ENCODE measurements at regions not wholly inside any gene's neighbourhood (a gene's known extent, or its start where the extent isn't known, plus 50 kb on each side); places are given as distances from the start of the nearest gene placed in this dataset.

DNA sequence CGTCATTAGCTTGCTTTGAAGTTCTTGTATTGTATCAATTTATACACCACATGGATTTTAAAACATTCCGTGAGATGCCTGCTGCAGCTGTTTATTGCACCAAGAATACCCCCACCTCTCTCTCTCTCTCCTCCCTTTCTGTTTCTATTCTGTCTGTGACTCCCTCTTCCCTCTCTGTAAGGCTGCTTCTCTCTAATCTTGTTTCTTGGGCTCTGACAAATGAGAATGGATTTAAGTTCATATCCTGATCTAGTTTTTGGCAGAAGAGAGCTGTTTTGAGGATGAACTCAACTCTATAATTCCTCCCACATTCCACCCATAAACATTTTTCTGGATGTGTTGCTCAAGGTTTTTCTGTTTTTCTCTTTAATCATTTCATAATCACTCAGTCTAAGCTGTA, 144.3 kb upstream of the FRY start:
- Histone ChIP-seq H3K9ac (ENCODE audit: control insufficient read depth, extremely low read depth, insufficient read depth, low read length) (no peak overlapping the region), H3K27ac (ENCODE audit: control insufficient read depth, insufficient read depth, low read length) (no peak overlapping the region)

DNA sequence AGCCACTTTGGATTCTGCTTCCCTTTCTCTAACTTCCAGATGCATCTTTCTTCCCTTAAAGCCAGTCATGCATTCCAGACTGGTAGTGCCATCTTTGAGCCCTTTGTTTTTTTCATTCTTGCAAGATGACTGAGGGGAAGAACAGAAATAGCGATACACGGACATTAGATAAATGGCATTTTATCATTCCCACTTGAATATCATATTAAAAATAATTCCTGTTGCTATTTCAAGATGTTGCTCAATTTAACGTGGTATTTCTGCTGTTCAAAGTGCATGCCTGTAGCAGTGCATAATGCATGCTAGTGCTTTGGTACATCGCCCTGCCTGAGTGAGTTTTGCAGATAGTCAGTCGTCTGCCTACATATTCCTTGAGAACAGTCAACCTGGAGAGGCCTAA, 140.6 kb upstream of the FRY start:
- no peaks in the 10 kb centered on the region for H3K36me3 ChIP-seq (ENCODE audit: control insufficient read depth in 2 of 2, extremely low read depth in 1 of 2, insufficient read depth in 2 of 2, low read length in 2 of 2)
- H2AFZ ChIP-seq (ENCODE audit: control insufficient read depth, low read length) = no peak overlapping the region
- no peaks in the 10 kb centered on the region for H3K9me3 ChIP-seq (ENCODE audit: control insufficient read depth, low read depth, low read length)
- FAIRE-seq (no peak), DNase-seq (ENCODE audit: low read depth, low spot score) (no peak)
- H3K4me3 ChIP-seq (ENCODE audit: control insufficient read depth in 2 of 3, extremely low read depth in 1 of 3, insufficient read depth in 2 of 3, low read depth in 1 of 3, low read length in 3 of 3) = no peak overlapping the region
- no peak overlapping the region for H3K9ac ChIP-seq (ENCODE audit: control insufficient read depth, extremely low read depth, insufficient read depth, low read length)
- no peak overlapping the region for H3K27ac ChIP-seq (ENCODE audit: control insufficient read depth, insufficient read depth, low read length)
- H3K4me2 ChIP-seq (ENCODE audit: control insufficient read depth, extremely low read depth, insufficient read depth, low read depth, low read length) = no peak overlapping the region
- TF ChIP-seq, protein P1, sequence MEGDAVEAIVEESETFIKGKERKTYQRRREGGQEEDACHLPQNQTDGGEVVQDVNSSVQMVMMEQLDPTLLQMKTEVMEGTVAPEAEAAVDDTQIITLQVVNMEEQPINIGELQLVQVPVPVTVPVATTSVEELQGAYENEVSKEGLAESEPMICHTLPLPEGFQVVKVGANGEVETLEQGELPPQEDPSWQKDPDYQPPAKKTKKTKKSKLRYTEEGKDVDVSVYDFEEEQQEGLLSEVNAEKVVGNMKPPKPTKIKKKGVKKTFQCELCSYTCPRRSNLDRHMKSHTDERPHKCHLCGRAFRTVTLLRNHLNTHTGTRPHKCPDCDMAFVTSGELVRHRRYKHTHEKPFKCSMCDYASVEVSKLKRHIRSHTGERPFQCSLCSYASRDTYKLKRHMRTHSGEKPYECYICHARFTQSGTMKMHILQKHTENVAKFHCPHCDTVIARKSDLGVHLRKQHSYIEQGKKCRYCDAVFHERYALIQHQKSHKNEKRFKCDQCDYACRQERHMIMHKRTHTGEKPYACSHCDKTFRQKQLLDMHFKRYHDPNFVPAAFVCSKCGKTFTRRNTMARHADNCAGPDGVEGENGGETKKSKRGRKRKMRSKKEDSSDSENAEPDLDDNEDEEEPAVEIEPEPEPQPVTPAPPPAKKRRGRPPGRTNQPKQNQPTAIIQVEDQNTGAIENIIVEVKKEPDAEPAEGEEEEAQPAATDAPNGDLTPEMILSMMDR (optimal IDR thresholded peaks at IDR 0.05 in 1 of 3, IDR thresholded peaks at IDR 0.05 in 1 of 3, conservative IDR thresholded peaks at IDR 0.05 in 1 of 3; ENCODE audit: extremely low read depth in 1 of 3, insufficient read depth in 2 of 3, low read length in 3 of 3) = no peak
- no peak for TF ChIP-seq EZH2 (IDR thresholded peaks at IDR 0.05; ENCODE audit: low read length)
- dilution Hi-C loops (cut with MboI; ENCODE audit: extremely low pct_ligation_motif_present, low sequenced_read_pairs) = no loop called here
- no peaks in the 10 kb centered on the region for H4K20me1 ChIP-seq (ENCODE audit: control insufficient read depth, extremely low read depth, insufficient read depth, low read length)
- no peaks in the 10 kb centered on the region for H3K27me3 ChIP-seq (ENCODE audit: control insufficient read depth, extremely low read depth, insufficient read depth, low read length)
- no peaks in the 10 kb centered on the region for H3K79me2 ChIP-seq (ENCODE audit: control insufficient read depth, insufficient read depth, low read length)
- no peaks in the 10 kb centered on the region for H3K9me1 ChIP-seq (ENCODE audit: control insufficient read depth, extremely low read depth, insufficient read depth, low read length)
- no peaks in the 10 kb centered on the region for H3K4me1 ChIP-seq (ENCODE audit: control insufficient read depth, extremely low read depth, insufficient read depth, low read length)

More for the DNA sequence above, 144.3 kb upstream of the FRY start:
- no peak overlapping the region for H3K4me3 ChIP-seq (ENCODE audit: control insufficient read depth in 2 of 3, extremely low read depth in 1 of 3, insufficient read depth in 2 of 3, low read depth in 1 of 3, low read length in 3 of 3)
- dilution Hi-C loops (cut with MboI; ENCODE audit: extremely low pct_ligation_motif_present, low sequenced_read_pairs) = no loop called here
- no peak overlapping the region for H3K4me2 ChIP-seq (ENCODE audit: control insufficient read depth, extremely low read depth, insufficient read depth, low read depth, low read length)
- no peaks in the 10 kb centered on the region for H3K27me3 ChIP-seq (ENCODE audit: control insufficient read depth, extremely low read depth, insufficient read depth, low read length)
- no peaks in the 10 kb centered on the region for H4K20me1 ChIP-seq (ENCODE audit: control insufficient read depth, extremely low read depth, insufficient read depth, low read length)
- H3K79me2 ChIP-seq (ENCODE audit: control insufficient read depth, insufficient read depth, low read length) = no peaks in the 10 kb centered on the region
- no peaks in the 10 kb centered on the region for H3K9me3 ChIP-seq (ENCODE audit: control insufficient read depth, low read depth, low read length)
- no peaks in the 10 kb centered on the region for H3K4me1 ChIP-seq (ENCODE audit: control insufficient read depth, extremely low read depth, insufficient read depth, low read length)
- no peaks in the 10 kb centered on the region for H3K36me3 ChIP-seq (ENCODE audit: control insufficient read depth in 2 of 2, extremely low read depth in 1 of 2, insufficient read depth in 2 of 2, low read length in 2 of 2)
- H3K9me1 ChIP-seq (ENCODE audit: control insufficient read depth, extremely low read depth, insufficient read depth, low read length) = no peaks in the 10 kb centered on the region
- FAIRE-seq (no peak), DNase-seq (ENCODE audit: low read depth, low spot score) (no peak)
- no peak for TF ChIP-seq EZH2 (IDR thresholded peaks at IDR 0.05; ENCODE audit: low read length)
- TF ChIP-seq, protein P1 (optimal IDR thresholded peaks at IDR 0.05 in 1 of 3, IDR thresholded peaks at IDR 0.05 in 1 of 3, conservative IDR thresholded peaks at IDR 0.05 in 1 of 3; ENCODE audit: extremely low read depth in 1 of 3, insufficient read depth in 2 of 3, low read length in 3 of 3) = no peak
- H2AFZ ChIP-seq (ENCODE audit: control insufficient read depth, low read length) = no peak overlapping the region
